NCI-H2107 (cell line): ENCODE measurements at regions not wholly inside any gene's neighbourhood (a gene's known extent, or its start where the extent isn't known, plus 50 kb on each side); places are given as distances from the start of the nearest gene placed in this dataset.

Experiments
- DNase-seq: peaks from one replicate; lab custom pipeline; 2025; lab: John Stamatoyannopoulos, UW

- DNase-seq, result no peak
Observed at GRCh38 chr20:51335329-51335841, 207.1 kb downstream of the NFATC2 start.

GRCh38 chr20:51334609-51335008 lies 207.9 kb downstream of the NFATC2 start:
- no peak for DNase-seq

GRCh38 chr20:51333971-51334370 lies 208.5 kb downstream of the NFATC2 start:
- no peak for DNase-seq

- no peak for DNase-seq
Observed at GRCh38 chr20:51333446-51333845, 209.1 kb downstream of the NFATC2 start.

DNA sequence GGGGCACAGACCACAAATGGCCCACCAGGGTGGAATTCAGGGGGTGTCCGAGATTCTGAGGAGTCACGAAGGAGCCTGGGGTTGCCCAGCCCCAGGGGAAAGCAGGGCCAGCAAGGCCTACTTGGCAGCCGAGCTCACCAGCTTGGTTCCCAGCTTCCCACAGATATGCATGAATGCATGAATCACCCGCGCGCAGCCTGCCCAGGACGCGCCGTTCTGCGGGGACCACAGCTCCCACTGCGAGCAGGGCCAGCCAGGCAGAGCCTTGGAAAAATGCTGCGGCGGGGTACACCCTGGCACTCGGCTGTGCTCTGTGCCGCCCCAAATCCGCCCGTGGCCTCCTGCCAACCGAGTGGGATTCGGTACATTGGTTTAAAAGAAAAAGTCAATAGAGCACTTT lies 211.0 kb downstream of the NFATC2 start:
- DNase-seq, result no peak

DNA sequence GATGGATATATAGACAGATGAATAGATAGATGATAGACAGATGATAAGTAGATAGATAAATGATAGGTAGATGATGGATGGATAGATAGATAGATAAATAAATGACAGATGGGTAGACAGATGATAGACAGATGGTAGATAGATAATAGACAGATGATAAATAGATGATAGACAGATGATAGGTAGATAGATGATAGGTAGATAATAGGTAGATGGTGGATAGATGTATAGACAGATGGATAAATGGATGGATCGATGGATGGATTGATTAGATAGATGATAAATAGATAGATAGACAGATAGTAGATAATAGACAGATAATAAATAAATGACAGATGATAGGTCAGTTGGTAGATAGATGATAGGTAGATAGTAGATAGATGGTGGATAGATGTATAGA lies 212.7 kb downstream of the NFATC2 start:
- DNase-seq, result no peak

GRCh38 chr20:51327251-51327841 lies 215.2 kb downstream of the NFATC2 start:
- DNase-seq, result no peak

DNA sequence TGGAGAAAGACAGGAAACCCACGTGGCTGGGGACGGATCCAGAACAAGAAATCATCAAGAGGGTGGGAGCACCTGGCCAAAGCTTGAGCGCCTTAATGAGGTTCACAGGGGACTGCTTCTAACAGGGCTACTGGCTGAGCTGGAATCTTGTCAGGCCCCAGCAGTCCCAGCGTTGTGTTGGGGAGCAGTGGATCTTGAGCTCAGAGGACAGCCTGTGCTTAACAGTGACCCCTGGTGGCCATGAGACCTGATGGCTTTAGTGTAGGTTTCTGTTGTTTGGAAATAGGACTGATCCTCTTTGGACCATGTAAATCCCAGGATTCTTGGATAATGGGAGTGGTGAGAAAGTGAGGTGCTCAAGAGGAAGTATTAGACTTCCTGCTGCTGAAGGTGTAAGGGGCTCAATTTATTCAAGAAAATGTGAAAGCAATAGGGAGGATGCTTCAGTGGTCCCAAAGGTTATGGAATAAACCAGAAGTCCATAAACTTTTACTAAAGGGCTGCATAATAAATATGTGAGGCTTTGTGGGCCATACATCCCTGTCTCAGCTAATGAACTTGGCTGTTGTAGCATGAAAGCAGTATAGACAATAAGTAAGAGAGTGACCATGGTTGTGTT lies 216.2 kb downstream of the NFATC2 start:
- DNase-seq, result no peak

GRCh38 chr20:51322164-51322707 lies 220.3 kb downstream of the NFATC2 start:
- no peak for DNase-seq

DNA sequence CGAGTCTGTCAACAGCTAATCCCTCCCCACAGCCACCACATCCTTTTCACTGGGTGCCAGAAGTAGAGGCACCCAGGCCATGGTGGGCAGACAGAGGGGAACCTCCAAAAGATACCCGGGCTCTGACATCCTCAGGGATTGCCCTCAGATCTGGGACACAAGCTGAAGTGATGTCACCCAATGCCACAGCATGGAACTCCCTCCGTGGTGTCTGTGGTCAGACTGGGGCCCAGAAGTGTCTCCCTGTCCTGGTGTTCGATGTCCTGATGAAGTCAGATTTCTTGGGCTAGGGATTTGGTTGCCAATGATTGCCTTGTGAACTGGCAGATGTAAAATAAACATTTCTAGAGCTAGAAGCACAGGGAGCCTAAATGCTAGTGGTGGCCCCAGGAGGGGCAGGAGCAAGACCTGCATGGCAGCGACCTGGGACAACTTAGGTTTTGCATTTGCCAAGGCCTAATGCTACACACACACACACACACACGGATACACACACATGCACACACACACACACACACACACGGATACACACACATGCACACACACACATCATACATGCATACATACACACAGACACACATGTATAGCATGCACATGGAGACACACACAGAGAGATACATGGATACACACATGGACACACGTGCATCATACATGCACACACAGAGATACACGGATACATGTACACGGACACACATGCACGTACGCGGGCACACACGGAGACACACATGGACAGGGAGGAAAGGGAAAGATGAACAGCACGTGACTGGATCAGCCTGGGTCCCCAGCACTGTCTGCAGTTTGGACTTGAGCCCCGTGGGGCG lies 221.0 kb downstream of the NFATC2 start:
- no peak for DNase-seq

GRCh38 chr20:51319522-51319921 lies 223.0 kb downstream of the NFATC2 start:
- no peak for DNase-seq

- DNase-seq, result peak; percentile 6
Observed at GRCh38 chr20:51318058-51318949, 224.2 kb downstream of the NFATC2 start.

- DNase-seq, result no peak
Observed at GRCh38 chr20:51315390-51315789, 227.1 kb downstream of the NFATC2 start.

- DNase-seq, result no peak
Observed at GRCh38 chr20:51313358-51313827, 229.1 kb downstream of the NFATC2 start.

GRCh38 chr20:51312480-51312783 lies 230.1 kb downstream of the NFATC2 start:
- no peak for DNase-seq

GRCh38 chr20:51311636-51312479 lies 230.7 kb downstream of the NFATC2 start:
- no peak for DNase-seq

DNA sequence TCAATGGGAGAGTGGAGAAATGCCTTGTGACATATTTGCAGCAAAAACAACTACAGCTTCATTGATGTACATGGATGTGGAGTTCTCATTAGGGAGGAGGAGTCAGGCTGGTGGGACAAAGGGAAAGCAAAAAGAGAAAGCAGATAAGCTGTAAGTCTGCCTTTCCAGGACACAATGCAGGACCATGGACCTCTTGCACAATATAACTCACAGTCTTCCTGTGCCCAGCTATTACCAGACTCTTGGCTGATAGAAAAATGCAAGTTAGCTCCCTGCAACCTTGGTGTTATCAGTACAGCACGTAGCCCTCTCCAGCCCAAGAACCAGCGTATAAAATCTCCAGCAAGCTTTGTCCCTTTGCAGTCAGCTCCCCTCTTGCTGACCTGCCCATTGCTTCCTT lies 232.3 kb downstream of the NFATC2 start:
- DNase-seq, result no peak

- no peak for DNase-seq
Observed at GRCh38 chr20:51309128-51309527, 233.4 kb downstream of the NFATC2 start.

GRCh38 chr20:51306521-51307358 lies 235.8 kb downstream of the NFATC2 start:
- DNase-seq, result peak; percentile 44

DNA sequence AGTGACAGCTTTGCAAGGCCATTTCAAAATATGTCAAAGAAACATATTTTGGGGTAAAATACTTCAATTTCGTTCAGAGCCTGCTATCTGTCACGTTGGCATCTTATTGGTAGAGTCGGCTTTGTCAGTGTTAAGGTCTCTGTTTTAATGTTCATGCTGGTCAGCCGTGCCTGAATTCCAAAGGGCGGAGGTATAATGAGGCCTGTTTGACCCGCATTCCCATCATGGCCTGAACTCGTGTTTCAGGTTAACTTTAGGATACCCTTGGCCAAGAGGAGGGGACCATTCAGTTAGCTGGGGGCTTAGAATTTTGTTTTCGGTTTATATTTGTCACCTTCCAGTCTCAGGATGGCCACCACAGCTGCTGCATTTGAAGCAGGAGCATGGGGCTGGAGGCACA lies 236.4 kb downstream of the NFATC2 start:
- no peak for DNase-seq
